ENCODE measurements at regions not wholly inside any gene's neighbourhood (a gene's known extent, or its start where the extent isn't known, plus 50 kb on each side); places are given as distances from the start of the nearest gene placed in this dataset.

- ATAC-seq (no peak), DNase-seq (no peak)
- ChIA-PET POLR2A (no interaction called here), CTCF (interaction anchor here (1.0 kb wide), 1 partner anchor 146 kb away, joined by 5 read pairs; no protein-coding TSS in a partner anchor)
- intact Hi-C loops (cut with micrococcal nuclease), result no loop called here
- no peaks in the 10 kb centered on the region for H3K4me1 Mint-ChIP-seq (ENCODE audit: low read depth)
- H3K27ac Mint-ChIP-seq, result no peak overlapping the region
- no peak overlapping the region for H3K4me3 Mint-ChIP-seq
- no peaks in the 10 kb centered on the region for H3K9me3 Mint-ChIP-seq
- TF ChIP-seq CTCF (IDR thresholded peaks at IDR 0.05), result no peak
- H3K36me3 Mint-ChIP-seq (ENCODE audit: low read depth), result no peaks in the 10 kb centered on the region
- H3K27me3 Mint-ChIP-seq, result no peaks in the 10 kb centered on the region
These were observed 353.8 kb downstream of the PREX1 start for GRCh38 chr20:48474022-48474421.

GRCh38 chr20:48471759-48472408, 355.9 kb downstream of the PREX1 start:
- TF ChIP-seq CTCF (IDR thresholded peaks at IDR 0.05), result no peak
- H3K4me3 Mint-ChIP-seq, result no peak overlapping the region
- POLR2A ChIA-PET, result no interaction called here
- H3K9me3 Mint-ChIP-seq, result no peaks in the 10 kb centered on the region
- no peaks in the 10 kb centered on the region for H3K27me3 Mint-ChIP-seq
- DNase-seq, result no peak
- no peak for ATAC-seq
- intact Hi-C loops (cut with micrococcal nuclease), result no loop called here
- H3K27ac Mint-ChIP-seq, result no peak overlapping the region
- no peaks in the 10 kb centered on the region for H3K4me1 Mint-ChIP-seq (ENCODE audit: low read depth)
- CTCF ChIA-PET, result interaction anchor here (1.2 to 1.3 kb wide), 2 partner anchors 10 to 148 kb away, joined by 3 to 4 read pairs; no protein-coding TSS in a partner anchor
- H3K36me3 Mint-ChIP-seq (ENCODE audit: low read depth), result no peaks in the 10 kb centered on the region

- Mint-ChIP-seq H3K9me3 (no peaks in the 10 kb centered on the region), H3K4me1 (ENCODE audit: low read depth) (no peaks in the 10 kb centered on the region), H3K36me3 (ENCODE audit: low read depth) (no peaks in the 10 kb centered on the region), H3K4me3 (no peak overlapping the region), H3K27me3 (no peaks in the 10 kb centered on the region), H3K27ac (no peak overlapping the region)
- CTCF ChIA-PET, result no interaction called here
- DNase-seq (no peak), ATAC-seq (no peak)
- POLR2A ChIA-PET, result no interaction called here
- TF ChIP-seq CTCF (IDR thresholded peaks at IDR 0.05), result no peak
- intact Hi-C loops (cut with micrococcal nuclease), result no loop called here
These were observed 356.6 kb downstream of the PREX1 start for GRCh38 chr20:48471176-48471575.

GRCh38 chr20:48470141-48470540, 357.7 kb downstream of the PREX1 start:
- TF ChIP-seq CTCF (IDR thresholded peaks at IDR 0.05), result no peak
- Mint-ChIP-seq H3K4me3 (no peak overlapping the region), H3K27me3 (no peaks in the 10 kb centered on the region), H3K9me3 (no peaks in the 10 kb centered on the region), H3K4me1 (ENCODE audit: low read depth) (no peaks in the 10 kb centered on the region), H3K27ac (no peak overlapping the region), H3K36me3 (ENCODE audit: low read depth) (no peaks in the 10 kb centered on the region)
- intact Hi-C loops (cut with micrococcal nuclease), result no loop called here
- ChIA-PET POLR2A (interaction anchor here (0.8 kb wide), 1 partner anchor 10 kb away, joined by 3 read pairs; no protein-coding TSS in a partner anchor), CTCF (no interaction called here)
- no peak for ATAC-seq
- no peak for DNase-seq

GRCh38 chr20:48469026-48469425, 358.8 kb downstream of the PREX1 start:
- Mint-ChIP-seq H3K9me3 (no peaks in the 10 kb centered on the region), H3K27me3 (no peaks in the 10 kb centered on the region), H3K36me3 (ENCODE audit: low read depth) (no peaks in the 10 kb centered on the region), H3K27ac (no peak overlapping the region), H3K4me1 (ENCODE audit: low read depth) (no peaks in the 10 kb centered on the region), H3K4me3 (no peak overlapping the region)
- intact Hi-C loops (cut with micrococcal nuclease), result no loop called here
- ChIA-PET POLR2A (interaction anchor here (0.8 kb wide), 1 partner anchor 11 kb away, joined by 3 read pairs; no protein-coding TSS in a partner anchor), CTCF (no interaction called here)
- DNase-seq (no peak), ATAC-seq (no peak)
- TF ChIP-seq CTCF (IDR thresholded peaks at IDR 0.05), result no peak
